Activated T-cell treated with anti-CD3 and anti-CD28 coated beads for 1 hour (primary cell): ENCODE measurements at regions not wholly inside any gene's neighbourhood (a gene's known extent, or its start where the extent isn't known, plus 50 kb on each side); places are given as distances from the start of the nearest gene placed in this dataset.

ENCODE experiments used
- DNase-seq: peaks from one replicate; pipeline ENCODE4 v3.0.0-alpha.2; 2020; ENCODE audit warnings: low read depth

DNA sequence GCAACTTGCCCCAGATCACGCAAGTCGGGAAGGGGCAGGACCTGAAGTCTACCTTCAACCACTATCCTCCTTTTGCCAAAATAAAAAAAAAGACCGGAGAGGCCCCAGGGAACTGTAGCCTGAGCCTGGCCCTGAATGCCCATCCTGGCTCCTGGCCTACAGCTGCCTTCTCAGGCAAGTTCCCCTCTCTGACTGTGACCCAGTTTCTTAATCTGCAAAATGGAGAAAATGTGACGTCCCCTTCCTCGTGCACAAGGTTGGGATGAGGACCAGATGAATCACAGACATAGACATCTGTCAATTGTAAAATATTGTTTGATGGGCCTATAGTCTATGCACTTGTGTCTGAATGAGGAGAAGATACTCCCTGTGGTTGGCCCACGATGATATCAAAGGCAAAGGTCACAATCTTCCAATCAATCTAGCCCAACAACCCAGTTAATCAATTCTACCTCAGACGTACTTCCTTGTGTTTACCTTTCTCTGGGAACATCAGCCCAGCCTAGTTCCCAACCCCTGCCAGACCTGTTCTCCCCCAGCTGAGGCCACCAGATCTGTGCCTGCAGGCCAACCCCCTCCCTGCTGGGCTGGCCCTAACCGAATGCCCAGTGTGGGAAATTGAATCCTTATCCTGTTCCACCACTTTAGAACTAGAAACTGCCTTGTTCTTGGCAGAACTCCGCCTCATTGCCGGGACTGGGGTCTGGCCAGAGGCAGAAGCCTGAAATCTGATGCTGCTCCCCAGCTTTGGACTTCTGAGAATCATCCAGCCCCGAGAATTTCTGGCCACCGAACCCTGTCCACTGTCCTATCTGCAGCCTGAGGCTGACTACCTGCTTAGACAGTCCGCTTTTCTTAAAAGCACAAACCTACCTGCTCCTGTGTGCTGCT lies 101.8 kb upstream of the LIPC start:
- DNase-seq, result no peak

DNA sequence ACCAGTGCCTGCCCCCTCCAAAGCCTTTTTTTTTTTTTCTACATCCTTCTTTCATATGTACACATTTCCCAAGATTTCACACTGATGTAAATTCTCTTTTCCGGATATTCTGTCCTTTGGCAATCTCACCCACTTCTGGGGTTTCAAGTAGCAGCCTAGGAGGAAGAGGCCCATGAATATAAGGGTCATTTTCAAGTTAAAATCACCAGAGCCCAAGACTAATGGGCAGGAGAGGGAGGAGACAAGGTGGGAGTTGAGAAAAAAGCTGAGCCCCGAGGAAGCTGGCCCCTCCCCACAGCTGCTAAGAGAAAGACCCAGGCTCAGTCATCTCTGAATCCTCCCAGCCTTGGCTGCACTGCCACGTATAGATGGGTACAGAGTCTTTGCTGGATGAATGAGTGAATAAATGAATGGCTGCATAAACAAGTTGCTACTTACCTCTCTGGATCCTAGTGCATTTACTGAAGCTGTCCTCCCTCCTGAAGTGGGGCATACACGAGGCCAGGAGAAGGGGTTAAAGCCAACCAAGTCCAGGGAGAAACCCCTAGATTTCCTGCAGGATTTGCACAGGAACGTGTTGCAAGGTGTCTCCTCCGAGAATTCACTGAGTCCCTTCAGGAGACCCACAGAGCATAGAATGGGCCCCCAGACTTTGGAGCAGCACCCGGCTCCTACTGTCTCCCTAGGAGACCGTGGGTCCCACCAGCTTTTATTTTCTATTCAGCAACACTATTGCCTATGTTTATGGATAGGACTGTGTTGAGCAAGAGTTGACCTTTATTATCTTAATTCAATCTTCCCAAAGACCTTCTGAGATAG lies 100.8 kb upstream of the LIPC start:
- DNase-seq, result no peak

DNA sequence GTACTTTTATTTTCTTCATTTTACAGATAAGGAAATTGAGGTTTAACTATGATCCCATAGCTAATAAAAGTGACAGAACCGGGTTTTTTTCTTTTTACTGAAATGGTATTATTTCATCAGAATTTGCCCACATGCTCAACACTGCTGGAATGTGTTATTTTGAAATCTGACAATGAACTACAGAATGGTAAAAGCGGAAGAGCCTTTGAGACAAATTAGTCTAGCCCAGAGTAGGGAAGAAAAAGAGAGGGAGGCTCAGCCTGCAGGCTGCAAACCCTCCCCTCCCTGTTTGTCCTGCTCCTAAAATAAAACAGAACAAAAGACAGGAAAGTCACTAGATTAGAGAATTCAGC lies 100.3 kb upstream of the LIPC start:
- no peak for DNase-seq

DNA sequence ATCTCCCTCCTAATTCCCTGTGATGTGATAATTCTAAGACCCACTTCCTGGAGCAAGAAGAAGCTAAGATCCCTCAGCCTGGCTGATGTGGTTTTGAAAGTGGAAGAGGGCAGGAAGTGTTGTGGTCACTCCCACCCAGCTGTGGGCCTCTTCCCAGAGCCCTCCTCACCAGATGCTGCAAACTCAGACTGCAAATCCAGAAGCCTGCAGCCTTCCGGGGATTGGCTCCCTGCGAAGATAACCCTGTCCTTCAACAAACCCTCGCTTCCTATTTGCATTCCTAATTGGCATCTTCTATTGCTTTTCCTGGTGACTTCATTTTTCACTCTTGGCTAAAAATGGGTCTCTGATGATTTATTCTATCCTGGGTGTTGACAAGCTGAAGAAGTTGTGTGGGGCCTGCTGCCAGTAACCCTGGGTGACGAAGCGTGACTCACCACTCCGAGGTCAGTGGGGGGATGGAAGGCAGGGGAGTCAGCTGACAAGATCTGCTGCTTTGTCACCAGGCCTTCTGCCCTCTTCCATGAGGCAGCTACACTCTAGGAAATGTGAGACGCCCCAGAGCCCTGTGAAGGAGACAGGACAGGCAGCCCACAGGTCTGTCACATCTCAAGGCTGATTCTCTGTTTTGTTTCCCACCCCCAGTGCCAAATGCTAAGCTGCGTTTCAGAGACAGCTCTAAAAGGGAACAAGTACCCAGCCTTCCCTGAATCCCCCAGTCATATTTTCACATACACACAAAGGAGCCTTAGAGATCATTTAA lies 99.7 kb upstream of the LIPC start:
- peak; percentile 64 for DNase-seq

DNA sequence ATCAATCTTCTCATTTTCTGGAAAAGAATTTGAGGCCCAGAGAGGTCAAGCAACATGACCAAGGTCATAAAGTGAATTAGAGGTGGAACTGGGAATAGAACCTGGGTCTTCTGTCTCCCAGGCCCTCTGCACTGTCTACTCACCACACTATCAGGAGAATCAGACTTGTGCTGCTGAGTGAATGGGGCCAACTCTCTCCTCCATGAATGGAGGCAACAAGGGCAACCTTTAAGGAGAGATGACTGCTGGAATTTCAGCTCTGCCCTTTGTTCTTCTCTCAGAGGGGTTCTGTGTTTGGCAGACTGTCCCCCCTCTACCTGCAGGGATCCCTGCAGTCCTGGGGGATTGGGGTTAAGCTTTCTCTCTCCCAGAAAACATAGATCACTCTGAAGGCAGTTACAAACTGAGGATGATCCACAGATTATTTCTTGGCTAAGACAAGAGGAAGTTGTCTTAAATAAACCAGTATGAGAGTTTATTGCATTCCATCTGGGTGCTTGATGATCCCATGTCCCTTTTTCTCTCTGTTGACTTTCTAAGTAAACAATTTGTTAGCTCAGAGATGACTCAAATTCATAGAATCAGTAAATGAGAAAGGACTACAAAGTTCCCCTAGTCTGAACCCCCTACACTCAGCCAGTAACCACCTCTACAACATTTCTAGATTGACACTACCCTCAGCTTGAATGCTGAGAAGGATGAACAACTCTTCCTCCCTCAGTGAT lies 99.0 kb upstream of the LIPC start:
- no peak for DNase-seq

DNA sequence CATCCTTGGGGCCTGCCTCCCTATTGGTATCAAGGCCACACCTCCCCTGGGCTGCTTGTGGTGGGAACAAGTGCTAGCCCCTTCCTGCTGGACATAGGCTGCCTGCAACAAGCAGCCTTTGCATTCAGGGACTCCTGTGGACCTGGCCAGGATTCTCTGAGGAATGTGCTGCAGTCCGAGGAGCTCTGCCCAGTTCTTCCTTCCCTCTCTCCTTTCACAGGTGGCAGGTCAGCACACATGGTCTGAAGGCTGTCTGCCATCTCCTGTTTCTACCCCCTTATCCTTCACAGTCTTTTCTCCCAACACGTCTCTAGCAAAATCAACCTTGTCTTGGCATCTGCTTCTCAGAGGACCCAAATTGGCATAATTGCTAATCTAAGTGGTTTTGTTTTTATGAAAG lies 97.0 kb upstream of the LIPC start:
- no peak for DNase-seq

DNA sequence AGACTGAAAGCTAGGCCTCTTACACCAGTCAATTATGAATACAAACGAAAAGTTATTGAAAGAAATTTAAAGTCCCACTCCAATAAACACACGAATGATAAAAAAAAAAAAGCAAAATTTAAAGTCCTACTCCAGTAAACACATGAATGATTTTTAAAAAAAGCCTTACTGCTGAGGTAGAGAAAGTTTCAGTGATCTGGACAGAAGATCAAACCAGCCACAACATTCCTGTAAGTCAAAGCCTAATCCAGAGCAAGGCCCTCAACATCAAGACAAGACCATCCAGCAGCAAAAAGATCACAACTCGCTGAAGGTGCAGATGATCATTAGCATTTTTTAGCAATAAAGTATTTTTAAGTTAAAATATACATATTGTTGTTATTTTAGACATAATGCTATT lies 95.6 kb upstream of the LIPC start:
- no peak for DNase-seq

DNA sequence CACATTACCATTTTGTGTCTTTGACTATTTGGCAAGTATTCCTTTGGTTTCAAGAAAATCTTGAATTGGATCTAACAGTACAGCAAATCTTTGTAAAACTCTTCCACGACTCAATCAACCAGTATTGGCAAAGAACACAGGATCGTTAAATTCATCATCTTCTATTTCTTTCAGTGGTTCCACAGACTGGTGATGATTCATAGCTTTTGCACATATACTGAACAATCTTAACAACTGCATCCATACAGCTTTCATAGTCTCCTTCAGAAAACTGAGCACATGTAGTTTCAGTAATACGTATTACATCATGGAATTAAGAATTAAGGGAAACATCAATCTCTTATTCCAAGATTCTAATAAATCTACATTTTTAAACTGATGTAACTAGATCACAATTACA lies 91.6 kb upstream of the LIPC start:
- no peak for DNase-seq

DNA sequence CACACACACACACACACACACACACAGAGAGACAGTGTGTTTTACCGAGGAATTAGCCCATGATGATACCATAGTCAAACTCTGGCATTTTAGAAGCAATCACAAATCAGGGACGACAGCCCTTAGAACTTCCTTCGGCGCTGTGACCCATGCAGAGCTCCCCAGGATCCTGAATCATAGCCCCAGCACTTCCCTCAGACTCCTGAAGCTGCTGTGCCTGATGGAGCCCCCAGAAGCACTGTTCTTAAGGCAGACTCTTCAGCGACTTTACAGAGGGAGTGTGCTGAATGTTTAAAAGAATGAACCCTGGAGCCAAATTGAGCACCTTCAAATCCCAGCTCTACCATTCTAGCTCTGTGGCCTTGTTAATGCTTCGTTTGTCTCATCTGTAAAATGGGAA lies 89.3 kb upstream of the LIPC start:
- DNase-seq, result no peak

DNA sequence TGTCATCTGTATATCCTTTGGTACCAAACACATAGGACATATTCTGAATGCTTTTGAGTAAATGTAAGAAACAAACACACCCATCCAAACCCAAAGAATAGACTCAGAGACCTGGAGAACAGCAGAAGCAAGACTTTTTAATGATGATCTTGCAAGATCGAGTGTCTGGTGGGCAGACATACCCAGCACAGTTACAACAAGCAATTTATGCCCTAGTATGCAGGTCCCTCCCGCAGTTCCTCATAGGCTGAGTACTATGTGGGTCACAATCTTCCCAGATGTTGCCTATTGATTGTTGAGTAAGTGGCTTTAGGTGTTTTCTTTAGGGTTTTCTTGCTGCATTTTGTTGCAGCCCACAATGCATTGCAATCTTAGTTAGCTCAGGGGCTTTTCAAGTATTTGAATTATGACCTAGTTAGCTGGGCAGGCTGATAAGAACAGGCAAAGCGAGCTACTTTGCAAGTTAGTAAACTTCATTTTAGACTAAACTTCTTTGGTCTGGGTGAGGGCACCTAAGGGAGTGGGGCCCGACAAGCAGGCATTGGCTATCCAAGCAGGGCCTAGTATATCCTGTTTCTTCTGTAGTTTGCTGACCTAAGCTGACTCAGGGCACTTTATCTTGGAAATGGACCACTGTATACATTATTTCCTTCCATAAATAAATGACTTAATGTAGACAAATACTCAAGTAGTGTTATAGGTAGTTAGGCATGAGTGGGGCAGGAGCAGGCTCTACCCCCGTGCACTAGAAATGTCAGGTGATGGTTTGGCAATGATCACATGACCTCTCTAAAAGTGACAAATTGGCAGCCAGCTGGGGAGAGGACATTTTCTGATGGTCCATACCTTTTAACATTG lies 87.3 kb upstream of the LIPC start:
- DNase-seq, result no peak

DNA sequence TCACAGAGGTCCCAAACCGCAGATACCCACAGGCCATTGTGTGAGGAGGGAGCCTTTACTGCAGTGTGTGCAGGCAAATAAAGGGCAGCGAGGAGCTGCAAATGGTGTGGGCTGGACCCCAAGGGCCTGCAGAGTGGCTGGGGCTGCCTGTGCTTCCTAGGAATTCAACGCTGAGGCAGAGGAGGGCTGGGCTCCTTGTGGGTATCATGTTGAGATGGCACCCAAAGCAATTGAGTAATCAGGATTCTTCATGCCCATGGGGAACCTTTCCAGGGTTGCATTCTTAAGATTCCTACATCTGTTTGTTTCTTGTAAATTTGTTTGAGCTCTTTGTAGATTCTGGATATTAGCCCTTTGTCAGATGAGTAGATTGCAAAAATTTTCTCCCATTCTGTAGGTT lies 85.4 kb upstream of the LIPC start:
- DNase-seq, result no peak

DNA sequence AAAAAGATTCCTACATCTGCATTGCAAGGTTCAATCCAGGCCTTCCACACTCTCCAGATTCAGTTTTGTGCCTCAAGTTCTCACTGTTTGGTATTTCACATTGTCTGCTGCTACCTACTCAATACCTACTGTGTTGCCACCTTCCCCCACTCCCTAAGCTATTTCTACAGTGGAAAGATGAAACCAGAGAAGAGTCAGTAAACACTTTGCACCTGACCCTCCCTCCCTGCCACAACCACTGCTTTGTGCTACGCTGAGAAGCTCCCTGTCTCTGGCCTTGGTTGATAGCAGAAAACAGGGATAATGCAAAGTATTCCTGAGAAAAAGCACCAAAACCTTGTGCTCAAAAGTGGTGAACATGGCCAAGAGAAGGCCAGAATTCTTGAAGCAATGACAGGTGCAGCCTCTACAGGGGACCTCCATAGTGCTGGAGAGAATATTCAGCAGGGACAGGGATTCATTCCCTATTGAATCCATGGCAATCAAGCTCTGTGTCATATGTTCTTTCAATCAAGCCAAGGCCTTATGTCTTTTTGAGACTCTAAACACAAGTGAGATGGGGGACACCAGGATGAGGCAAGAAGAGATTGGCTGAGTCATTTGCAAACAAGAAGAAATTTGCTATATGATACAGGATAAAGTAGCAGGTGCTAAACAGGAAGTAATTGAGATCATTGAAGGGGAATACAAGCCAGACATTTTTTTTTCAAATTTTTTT lies 83.5 kb upstream of the LIPC start:
- DNase-seq, result no peak

DNA sequence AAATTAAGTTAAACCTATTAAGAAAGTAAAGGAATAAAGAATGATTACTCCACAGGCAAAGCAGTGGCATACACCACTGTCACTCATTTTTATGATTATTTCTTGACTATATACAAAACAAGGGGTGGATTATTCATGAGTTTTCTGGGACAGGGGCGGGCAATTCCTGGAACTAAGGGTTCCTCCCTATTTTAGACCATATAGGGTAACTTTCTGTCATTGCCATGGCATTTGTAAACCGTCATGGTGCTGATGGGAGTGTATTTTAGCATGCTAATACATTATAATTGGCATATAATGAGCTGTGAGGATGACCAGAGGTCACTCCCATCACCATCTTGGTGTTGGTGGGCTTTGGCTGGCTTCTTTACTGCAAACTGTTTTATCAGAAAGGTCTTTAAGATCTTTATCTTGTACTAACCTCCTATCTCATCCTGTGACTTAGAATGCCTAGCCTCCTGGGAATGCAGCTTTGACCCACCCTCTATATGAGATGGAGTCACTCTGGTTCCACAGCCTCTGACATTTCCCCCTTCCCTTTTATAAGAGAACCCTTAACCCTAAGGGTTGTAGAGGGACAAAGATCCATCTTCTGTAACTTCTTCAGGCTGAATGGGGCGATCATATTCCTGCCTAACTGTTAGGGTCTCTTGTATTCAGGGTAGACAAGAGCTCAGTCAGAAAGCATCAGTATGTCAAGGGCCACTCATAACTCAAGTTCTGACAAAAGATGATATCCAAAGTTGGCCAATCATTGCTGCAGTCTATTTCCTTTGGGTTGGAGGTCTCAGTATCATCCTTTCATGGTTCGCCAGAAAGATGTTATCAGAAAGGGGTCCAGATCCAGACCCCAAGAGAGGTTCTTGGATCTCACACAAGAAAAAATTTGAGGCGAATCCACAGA lies 79.5 kb upstream of the LIPC start:
- no peak for DNase-seq

DNA sequence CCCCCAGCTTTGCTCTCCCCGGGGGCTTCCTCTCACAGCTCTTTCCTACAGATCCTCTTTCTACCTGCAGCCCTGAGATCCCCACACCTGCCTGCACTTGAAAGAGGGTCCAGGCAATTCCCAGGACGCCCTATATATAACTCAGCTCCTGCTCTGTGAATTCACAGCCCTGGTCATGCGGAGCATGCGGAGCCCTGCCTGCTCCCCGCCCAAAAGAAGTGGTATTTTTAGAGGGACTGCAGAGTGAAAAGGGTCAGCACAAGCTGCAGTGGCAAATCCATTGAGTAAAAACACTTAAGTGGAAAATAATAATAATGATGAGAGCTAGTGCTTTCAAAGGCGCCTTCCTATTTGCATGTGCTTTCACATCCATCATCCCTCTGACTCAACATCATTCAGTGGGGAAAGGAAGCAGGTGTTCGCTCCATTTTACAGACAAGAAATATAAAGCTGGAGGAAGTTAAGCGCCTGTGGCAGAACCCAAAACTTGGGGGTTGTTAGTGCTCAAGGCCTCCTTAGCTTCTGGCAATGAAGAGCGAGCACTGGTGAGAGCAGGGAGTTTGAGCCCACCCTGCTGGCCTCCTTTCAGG lies 76.3 kb upstream of the LIPC start:
- DNase-seq, result no peak

DNA sequence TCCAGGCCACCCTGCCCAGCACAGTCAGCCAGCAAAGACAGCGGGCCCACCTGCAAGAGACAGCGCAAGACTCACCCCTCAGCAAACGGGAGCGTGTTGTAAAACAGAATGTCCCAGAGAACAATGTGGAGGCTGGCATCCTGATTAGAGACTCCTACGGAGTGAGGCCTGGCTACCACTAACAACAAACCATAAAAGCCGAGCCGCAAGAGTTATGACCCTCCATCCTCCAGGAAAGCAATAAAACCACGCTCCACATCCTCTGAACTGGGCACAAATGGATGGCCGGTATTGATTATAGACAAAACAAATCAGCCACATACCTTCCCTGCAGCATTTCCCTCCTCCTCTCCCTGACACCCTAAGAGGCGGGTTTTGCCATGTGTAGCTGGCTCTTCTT lies 75.8 kb upstream of the LIPC start:
- DNase-seq, result no peak

DNA sequence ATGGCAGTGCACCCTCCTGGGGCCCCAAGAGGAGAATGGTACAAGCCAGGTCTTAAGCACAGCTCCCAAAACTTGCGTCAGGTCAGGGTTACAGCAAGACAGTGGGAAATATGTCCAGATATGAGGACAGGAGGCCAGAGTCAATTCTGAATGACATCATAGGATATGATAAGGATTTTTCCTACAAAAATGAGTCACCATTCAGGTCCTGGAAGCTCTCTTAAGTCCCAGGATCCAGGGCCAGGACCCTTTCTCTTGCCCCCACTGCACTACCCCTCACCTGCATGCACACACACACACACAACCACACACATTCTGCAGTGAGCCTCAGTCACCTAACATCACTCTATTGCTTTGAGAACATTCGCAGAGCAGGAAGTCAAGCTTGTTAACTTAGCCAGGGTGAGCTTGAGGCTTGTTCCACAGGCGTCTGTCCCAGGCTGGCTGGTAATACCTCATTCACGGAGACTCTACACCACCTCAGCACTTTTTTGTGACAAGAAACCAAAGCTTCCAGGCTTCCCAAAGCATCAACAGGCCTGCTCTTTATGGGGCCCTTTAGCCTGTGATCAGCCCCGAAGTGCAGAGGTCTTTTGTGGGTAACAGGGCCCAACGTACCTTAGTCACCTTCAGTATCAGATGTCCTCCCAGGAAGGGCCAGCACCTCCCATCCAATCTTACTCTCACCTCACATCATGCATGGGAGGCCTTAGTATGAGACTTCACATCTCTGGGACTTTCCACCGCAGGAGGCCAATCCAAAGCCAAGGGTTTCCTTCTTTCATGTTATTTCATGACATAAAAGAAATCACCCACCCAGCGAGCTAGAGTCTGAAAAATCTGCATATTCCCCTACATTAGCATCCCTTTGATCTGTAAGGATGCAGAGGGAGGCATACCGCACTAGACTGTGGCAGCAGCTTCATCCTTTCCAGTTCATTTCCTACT lies 74.0 kb upstream of the LIPC start:
- DNase-seq, result no peak

DNA sequence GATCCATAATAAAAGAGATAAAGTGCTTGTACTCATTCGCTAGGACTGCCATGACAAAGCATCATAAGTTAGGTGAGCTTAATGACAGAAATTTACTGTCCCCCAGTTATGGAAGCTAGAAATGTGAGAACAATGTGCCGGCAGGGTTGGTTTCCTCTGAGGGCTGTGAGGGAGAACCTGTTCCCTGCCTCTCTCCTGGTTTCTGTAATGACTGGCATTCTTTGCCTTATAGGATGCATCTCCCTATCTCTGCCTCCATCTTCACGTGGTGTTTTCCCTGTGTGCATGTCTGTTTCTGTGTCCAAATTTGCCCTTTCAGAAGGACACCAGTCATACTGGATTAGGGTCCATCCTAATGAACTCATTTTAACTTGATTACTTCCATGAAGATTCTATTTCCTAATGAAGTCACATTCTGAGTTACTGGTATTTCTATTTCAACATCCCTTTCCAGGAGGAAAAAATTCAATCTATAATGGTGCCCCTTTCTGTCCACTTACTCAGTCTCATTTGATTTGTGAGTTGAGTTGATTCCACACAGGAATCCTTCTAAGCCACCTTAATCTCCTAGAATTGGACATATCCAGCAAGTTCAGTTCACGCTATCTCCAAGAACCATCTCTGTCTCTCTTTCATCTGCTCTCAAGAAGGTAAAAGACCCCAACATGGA lies 71.2 kb upstream of the LIPC start:
- DNase-seq, result no peak
